Ovary (tissue), 7 donors: ENCODE measurements at regions not wholly inside any gene's neighbourhood (a gene's known extent, or its start where the extent isn't known, plus 50 kb on each side); places are given as distances from the start of the nearest gene placed in this dataset.
"Not testable (repeated sequence)": the region's sequence is repeated elsewhere in the genome, so short reads cannot be mapped to it uniquely, and the experiment has no call there.

Experiments
- DNase-seq, 5 donors: peaks; one replicate each; pipeline ENCODE4 v3.0.0-alpha.2; 2019 to 2020
- H3K27ac ChIP-seq, 2 donors: fragments of 200-600 bp; one replicate each; pipeline versions ENCODE4 v1.5.1 to v1.8.0; 2019 to 2022
- H3K27me3 ChIP-seq: fragments of 200-600 bp; one replicate; pipeline ENCODE4 v1.8.0; 2022
- H3K36me3 ChIP-seq: fragments of 200-600 bp; sonication (generic); one replicate; pipeline ENCODE4 v1.5.1; 2019
- H3K4me1 ChIP-seq: one replicate; pipeline ENCODE4 v1.8.1; 2013; ENCODE audit warnings: mild to moderate bottlenecking, moderate library complexity; ENCODE audit not compliant: insufficient read depth
- H3K4me3 ChIP-seq: fragments of 200-600 bp; sonication (generic); one replicate; pipeline ENCODE4 v1.5.1; 2017
- H3K9me3 ChIP-seq, 2 donors: fragments of 200-600 bp in 1 of 2; sonication (generic) in 1 of 2; one replicate each; pipeline versions ENCODE4 v1.5.1 to v1.8.1; 2013 to 2019; ENCODE audit warnings: mild to moderate bottlenecking in 1 of 2, moderate library complexity in 1 of 2
- WGBS, 3 donors: extraction: QIAGEN DNeasy Blood & Tissue Kit in 1 of 3; methylation state at CpG; one replicate each; pipeline versions ENCODE4 v1.1.5 to v1.1.7; 2013 to 2017; 5-methylcytosine and 5-hydroxymethylcytosine counted together
- intact Hi-C, 4 donors: fragments of 100-400 bp; cut with DNase I; formaldehyde crosslinking; loops; one replicate each; pipeline versions ENCODE4 v1.11.0 to v1.15.1; 2022 to 2023
- donor health status: DM: no; HTN: no; CAD: no; lungs with moderate emphysema.
- donor health status: DM: no; HTN: no; CAD: no.
- donor health status: Bipolar disorder and iron deficiency.
- donor health status: DM: no; HTN: no; CAD: no.
- donor health status: DM: yes; HTN: yes; CAD: no.

DNA sequence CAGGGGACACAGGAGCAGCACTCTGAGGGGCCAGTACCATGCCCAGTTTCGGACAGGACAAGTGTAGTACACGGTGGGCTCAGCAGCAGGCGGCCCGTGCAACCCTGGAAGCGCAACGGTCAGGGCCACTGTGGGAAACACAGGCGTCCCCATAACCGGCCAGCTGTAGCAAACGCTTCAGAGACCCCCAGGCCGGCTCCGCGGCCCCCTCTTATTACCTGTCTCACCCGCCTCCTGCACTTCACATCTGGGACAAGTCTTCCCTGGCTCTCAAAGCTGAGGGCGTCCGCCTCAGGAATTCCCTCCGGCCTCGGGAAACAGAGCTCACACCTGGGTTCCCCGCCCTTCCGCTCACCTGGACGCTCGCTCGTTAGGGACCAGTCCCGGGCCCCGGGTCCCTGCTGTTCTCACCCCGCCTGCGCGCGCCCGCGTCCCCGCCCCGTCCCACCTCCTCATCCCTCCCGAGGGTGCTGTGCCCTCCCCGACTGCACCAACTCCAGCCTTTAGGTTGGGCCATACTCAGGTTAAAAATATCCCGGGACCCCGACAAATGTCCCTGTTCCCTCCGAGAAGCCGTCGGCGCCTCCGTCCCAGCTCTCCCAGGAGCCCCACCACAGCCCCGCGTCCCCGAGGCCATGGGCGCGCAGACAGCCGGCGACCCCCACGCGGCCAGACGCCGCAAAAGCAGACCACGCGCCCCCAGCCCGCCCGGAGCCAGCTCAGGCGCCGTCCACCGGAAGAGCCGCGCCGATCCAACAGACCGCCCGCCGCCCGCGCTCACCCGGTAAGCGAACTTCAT is 5367.3 kb upstream of the TPTE start:
- H3K4me3 ChIP-seq, result peak overlapping the region; percentile 41
- H3K27ac ChIP-seq, intact Hi-C loops, H3K9me3 ChIP-seq, H3K4me1 ChIP-seq, H3K27me3 ChIP-seq, H3K36me3 ChIP-seq: not testable (repeated sequence)
- DNase-seq, result peak in 4 of 5 donors; percentile 7 to 36 (median 19)
- WGBS, 3 donors, result 1% methylated on average over 19 of the region's 69 CpGs; no CpG with 5 or more reads in 2 of the 3 donors

- 0% methylated on average over 27 of the region's 50 CpGs; no CpG with 5 or more reads in 2 of the 3 donors for WGBS, 3 donors
- H3K4me1 ChIP-seq, H3K36me3 ChIP-seq, H3K27me3 ChIP-seq, intact Hi-C loops, H3K27ac ChIP-seq, H3K9me3 ChIP-seq: not testable (repeated sequence)
- peak overlapping the region; percentile 41 for H3K4me3 ChIP-seq
- DNase-seq, result peak; percentile 83 to 96 (median 86)
These were observed 5366.8 kb upstream of the TPTE start for GRCh38 chr21:5154641-5154982.

DNA sequence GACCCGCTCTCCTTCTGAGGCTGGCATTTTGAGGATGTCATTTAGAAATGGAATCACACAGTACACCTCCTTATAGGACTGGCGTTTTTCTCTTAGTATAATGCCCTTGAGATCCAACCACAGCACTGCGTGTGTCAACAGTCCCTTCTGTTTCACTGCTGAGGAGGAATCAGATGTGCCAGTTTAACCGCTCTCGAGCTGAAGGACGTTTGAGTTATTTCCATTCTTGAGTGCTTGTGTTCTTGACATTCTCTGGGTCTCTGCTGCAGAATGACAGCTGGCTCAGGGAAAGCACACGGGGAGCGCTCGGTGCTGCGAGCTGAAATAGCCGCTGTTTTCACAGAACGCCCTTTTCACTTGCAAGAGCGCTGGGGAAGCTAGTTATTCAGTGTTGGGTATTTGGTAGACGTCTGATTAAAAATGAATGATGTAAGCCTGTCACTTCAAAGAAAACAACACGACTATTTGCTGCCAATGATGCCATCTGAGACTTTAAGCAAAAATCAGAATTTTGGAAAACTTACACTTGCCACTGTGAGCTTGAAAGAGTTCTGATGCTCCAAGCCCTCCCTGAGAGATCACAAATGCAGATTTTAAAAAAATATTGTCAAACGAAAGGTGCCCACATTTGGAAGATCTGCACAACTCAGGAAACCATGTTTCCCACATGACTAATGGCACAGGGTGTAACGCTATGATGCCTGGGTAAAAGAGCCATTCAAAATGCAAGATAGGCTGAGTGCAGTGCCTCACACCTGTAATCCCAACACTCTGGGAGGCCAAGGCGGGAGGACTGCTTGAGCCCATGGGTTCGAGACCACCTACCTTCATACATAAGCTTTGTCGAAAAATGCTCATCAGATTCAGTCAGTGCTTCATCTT is 5358.4 kb upstream of the TPTE start:
- H3K9me3 ChIP-seq, DNase-seq, H3K4me1 ChIP-seq, H3K27me3 ChIP-seq, intact Hi-C loops, H3K4me3 ChIP-seq, H3K36me3 ChIP-seq, H3K27ac ChIP-seq: not testable (repeated sequence)
- WGBS, 3 donors, result no CpG with 5 or more reads among the region's 20 CpGs

- H3K27me3 ChIP-seq, DNase-seq, H3K4me1 ChIP-seq, H3K9me3 ChIP-seq, H3K36me3 ChIP-seq, H3K27ac ChIP-seq, H3K4me3 ChIP-seq, intact Hi-C loops: not testable (repeated sequence)
- WGBS, 3 donors, result no CpG with 5 or more reads among the region's 7 CpGs
These were observed 5355.6 kb upstream of the TPTE start for GRCh38 chr21:5165829-5166228.
